BJ (cell line): ENCODE measurements at regions not wholly inside any gene's neighbourhood (a gene's known extent, or its start where the extent isn't known, plus 50 kb on each side); places are given as distances from the start of the nearest gene placed in this dataset.

Experiments used
- CTCF ChIA-PET: fragments of 350-600 bp; formaldehyde crosslinking; extraction: SDS; loops from one replicate; lab custom pipeline; 2021; ENCODE audit warnings: antibody characterized with exemption, inconsistent platforms; lab: Yijun Ruan, JAX
- POLR2A ChIA-PET: fragments of 300-600 bp; sonication (Branson Sonifier 250); formaldehyde crosslinking; extraction: SDS; loops from one replicate; lab custom pipeline; 2021; ENCODE audit warnings: antibody characterized with exemption; lab: Charles Lee
- DNase-seq: peaks from one replicate; pipeline ENCODE4 v3.0.0-alpha.2; 2011; ENCODE audit warnings: low read depth
- H3K27me3 ChIP-seq: 2 replicates; pipeline ENCODE4 v1.6.0; 2011; ENCODE audit warnings: low read length; ENCODE audit not compliant: control insufficient read depth, insufficient read depth
- H3K36me3 ChIP-seq: 2 replicates; pipeline ENCODE4 v1.5.1; 2011; ENCODE audit warnings: low read length; ENCODE audit not compliant: control insufficient read depth, insufficient read depth
- H3K4me3 ChIP-seq: 2 replicates; pipeline ENCODE4 v1.5.1; 2011; ENCODE audit warnings: low read depth, mild to moderate bottlenecking, control low read depth, low read length
- TF ChIP-seq, protein P1 (sequence below): IDR thresholded peaks from 2 replicates; pipeline ENCODE4 v1.5.1; 2011; ENCODE audit warnings: low read depth, mild to moderate bottlenecking, control low read depth, inconsistent platforms, low read length, moderate library complexity; ENCODE audit not compliant: insufficient read depth

DNA sequence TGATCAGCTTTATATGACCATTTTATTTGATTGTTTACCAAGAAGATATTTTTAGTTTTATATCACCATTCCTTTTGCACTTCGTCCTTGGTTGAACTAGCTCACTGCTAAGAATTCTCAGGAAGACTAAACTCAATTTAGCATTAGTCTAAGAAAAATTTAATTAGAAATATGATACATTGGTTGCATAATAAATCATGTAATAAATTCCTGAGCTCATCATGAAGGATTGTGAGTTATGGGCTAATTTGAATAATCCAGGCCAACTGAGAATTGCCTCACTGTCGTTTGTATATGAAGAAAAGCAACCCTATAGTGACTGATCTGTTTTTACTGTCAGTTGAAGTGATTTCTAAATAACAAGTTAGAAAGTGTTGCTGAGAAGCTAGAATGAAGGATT, 725.5 kb downstream of the DNAJB9 start:
- ChIA-PET POLR2A (no interaction called here), CTCF (no interaction called here)
- TF ChIP-seq, protein P1, sequence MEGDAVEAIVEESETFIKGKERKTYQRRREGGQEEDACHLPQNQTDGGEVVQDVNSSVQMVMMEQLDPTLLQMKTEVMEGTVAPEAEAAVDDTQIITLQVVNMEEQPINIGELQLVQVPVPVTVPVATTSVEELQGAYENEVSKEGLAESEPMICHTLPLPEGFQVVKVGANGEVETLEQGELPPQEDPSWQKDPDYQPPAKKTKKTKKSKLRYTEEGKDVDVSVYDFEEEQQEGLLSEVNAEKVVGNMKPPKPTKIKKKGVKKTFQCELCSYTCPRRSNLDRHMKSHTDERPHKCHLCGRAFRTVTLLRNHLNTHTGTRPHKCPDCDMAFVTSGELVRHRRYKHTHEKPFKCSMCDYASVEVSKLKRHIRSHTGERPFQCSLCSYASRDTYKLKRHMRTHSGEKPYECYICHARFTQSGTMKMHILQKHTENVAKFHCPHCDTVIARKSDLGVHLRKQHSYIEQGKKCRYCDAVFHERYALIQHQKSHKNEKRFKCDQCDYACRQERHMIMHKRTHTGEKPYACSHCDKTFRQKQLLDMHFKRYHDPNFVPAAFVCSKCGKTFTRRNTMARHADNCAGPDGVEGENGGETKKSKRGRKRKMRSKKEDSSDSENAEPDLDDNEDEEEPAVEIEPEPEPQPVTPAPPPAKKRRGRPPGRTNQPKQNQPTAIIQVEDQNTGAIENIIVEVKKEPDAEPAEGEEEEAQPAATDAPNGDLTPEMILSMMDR = no peak
- no peak overlapping the region for H3K4me3 ChIP-seq
- DNase-seq = no peak
- no peaks in the 10 kb centered on the region for H3K27me3 ChIP-seq
- no peaks in the 10 kb centered on the region for H3K36me3 ChIP-seq

DNA sequence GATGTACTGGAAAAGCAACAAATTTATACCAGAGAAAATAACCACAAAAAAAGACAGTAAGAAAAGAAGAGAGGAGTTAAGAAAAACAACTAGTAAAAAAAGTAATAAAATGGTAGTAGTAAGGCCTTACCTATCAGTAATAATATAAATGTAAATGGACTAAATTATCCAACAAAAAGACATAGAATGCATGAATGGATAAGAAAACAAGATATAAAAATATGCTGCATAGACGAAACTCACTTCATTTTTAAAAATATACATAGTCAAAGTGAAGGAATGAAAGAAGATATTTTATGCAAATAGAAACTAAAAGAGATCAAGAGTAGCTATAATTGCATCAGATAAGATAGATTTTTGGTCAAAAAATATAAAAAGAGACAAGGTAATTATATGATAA, 739.1 kb downstream of the DNAJB9 start:
- TF ChIP-seq, protein P1 = no peak
- DNase-seq = no peak
- Histone ChIP-seq H3K36me3 (no peaks in the 10 kb centered on the region), H3K27me3 (no peaks in the 10 kb centered on the region), H3K4me3 (no peak overlapping the region)
- ChIA-PET CTCF (no interaction called here), POLR2A (no interaction called here)

DNA sequence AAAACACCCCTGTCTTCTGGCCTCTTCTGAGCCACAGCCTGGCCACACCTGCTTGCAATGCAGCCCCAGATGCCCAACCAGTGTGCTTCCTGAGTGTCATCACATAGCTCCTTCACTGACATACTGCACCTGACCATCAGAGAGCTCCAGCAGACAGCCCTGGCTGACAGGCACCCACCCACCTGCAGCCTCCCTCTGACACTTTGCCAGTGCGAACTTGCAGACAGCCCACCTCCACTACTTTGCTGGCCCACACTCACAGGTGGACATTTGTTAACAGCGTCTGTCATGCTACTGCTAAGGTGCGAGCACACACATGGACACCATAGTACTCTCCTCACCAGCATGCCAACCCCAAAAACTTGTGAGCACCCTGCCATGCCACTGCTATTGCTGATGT, 740.1 kb downstream of the DNAJB9 start:
- DNase-seq = no peak
- TF ChIP-seq, protein P1 = no peak
- Histone ChIP-seq H3K27me3 (no peaks in the 10 kb centered on the region), H3K36me3 (no peaks in the 10 kb centered on the region), H3K4me3 (no peak overlapping the region)
- CTCF ChIA-PET = no interaction called here
- POLR2A ChIA-PET = no interaction called here

DNA sequence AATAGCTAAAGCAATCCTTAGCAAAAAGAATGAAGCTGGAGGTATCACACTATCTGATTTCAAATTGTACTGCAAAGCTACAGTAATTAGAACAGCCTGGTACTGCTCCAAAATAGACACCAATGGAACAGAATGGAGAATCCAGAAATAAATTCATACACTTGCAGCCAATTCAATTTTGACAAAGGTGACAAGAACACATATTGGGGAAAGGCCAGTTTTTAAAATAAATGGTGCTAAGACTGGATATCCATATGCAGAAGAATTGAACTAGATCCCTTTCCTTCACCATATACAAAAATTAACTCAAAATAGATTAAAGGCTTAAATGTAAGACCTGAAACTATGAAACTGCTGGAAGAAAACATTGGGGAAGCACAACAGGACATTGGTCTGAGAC, 748.5 kb downstream of the DNAJB9 start:
- no peak overlapping the region for H3K4me3 ChIP-seq
- no peaks in the 10 kb centered on the region for H3K27me3 ChIP-seq
- H3K36me3 ChIP-seq = no peaks in the 10 kb centered on the region
- POLR2A ChIA-PET = no interaction called here
- CTCF ChIA-PET = no interaction called here
- no peak for DNase-seq
- TF ChIP-seq, protein P1 = no peak

DNA sequence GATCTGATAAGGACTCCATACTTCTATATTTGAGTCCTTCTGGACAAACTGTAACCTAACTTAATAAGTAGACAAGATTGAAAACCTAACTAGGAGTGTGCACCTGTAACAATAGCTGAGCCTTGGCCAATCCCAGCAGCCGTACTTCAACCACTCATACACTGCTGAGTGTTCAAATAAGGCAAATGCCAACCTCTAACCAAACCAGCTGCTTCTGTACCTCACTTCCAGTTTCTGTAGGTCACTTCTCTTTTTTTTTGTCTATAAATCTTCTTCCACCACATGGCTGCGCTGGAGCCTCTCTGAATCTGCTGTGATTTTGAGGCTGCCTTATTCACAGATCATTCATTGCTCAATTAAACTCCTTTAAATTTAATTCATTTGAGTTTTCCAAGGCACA, 753.2 kb downstream of the DNAJB9 start:
- CTCF ChIA-PET = no interaction called here
- no peaks in the 10 kb centered on the region for H3K36me3 ChIP-seq
- TF ChIP-seq, protein P1 = no peak
- H3K27me3 ChIP-seq = no peaks in the 10 kb centered on the region
- POLR2A ChIA-PET = no interaction called here
- no peak overlapping the region for H3K4me3 ChIP-seq
- DNase-seq = no peak
